A549 (cell line): ENCODE measurements at regions not wholly inside any gene's neighbourhood (a gene's known extent, or its start where the extent isn't known, plus 50 kb on each side); places are given as distances from the start of the nearest gene placed in this dataset.
"Not testable (repeated sequence)": the region's sequence is repeated elsewhere in the genome, so short reads cannot be mapped to it uniquely, and the experiment has no call there.

Experiments used
- ATAC-seq, 2 experiments: fragments of 200-7000 bp in 1 of 2; fragments of >200 bp in 1 of 2; cut with Nextera tagmentation in 1 of 2; cut with Tn5 transposase in 1 of 2; 3 replicates each; pipeline versions ENCODE4 v1.8.0 to v1.9.1; 2018 to 2020; ENCODE audit warnings: mild to moderate bottlenecking in 1 of 2, moderate library complexity in 1 of 2
- CTCF ChIA-PET: fragments of 300-600 bp; sonication (Branson Sonifier 250); formaldehyde crosslinking; extraction: SDS; loops from one replicate; lab custom pipeline; 2021; ENCODE audit warnings: antibody characterized with exemption, inconsistent platforms; lab: Yijun Ruan, JAX
- POLR2A ChIA-PET: fragments of 350-600 bp; formaldehyde crosslinking; extraction: SDS; loops from one replicate; lab custom pipeline; 2021; ENCODE audit warnings: antibody characterized with exemption, inconsistent platforms; lab: Yijun Ruan, JAX
- DNase-seq, 2 experiments: peaks; one replicate each; pipeline versions ENCODE4 v3.0.0 to v3.0.0-alpha.2; 2011 to 2016; ENCODE audit warnings: low read depth in 1 of 2, low spot score in 1 of 2
- FAIRE-seq: peaks from 2 replicates; lab custom pipeline; 2011; peaks lifted over from hg19 to GRCh38; lab: Jason Lieb, UNC
- H3K27ac ChIP-seq, 2 experiments: fragments of >200 bp; sonication (Bioruptor Twin); formaldehyde crosslinking; 3 replicates each; pipeline ENCODE4 v1.5.1; 2016 to 2017
- H3K4me1 ChIP-seq: fragments of >200 bp; sonication (Bioruptor Twin); formaldehyde crosslinking; 3 replicates; pipeline ENCODE4 v1.6.1; 2016
- H3K4me2 ChIP-seq: fragments of >200 bp; sonication (Bioruptor Twin); formaldehyde crosslinking; 3 replicates; pipeline ENCODE4 v1.6.1; 2016
- H3K4me3 ChIP-seq: fragments of >200 bp; sonication (Bioruptor Twin); formaldehyde crosslinking; 3 replicates; pipeline ENCODE4 v1.5.1; 2016
- H3K9me3 ChIP-seq: fragments of >200 bp; sonication (Bioruptor Twin); formaldehyde crosslinking; 3 replicates; pipeline ENCODE4 v1.6.1; 2016
- CEBPB ChIP-seq, 2 experiments: fragments of >200 bp in 1 of 2; sonication (Bioruptor Twin) in 1 of 2; formaldehyde crosslinking in 1 of 2; IDR thresholded peaks; 2 replicates each; pipeline ENCODE4 v1.6.1; 2012 to 2016
- CHD2 ChIP-seq: fragments of 150-350 bp; IDR thresholded peaks from 2 replicates; pipeline ENCODE4 v1.6.1; 2014; ENCODE audit warnings: low read length; ENCODE audit not compliant: partially characterized antibody
- CHD4 ChIP-seq: fragments of 200-600 bp; sonication (generic); IDR thresholded peaks from 2 replicates; pipeline ENCODE4 v1.6.1; 2016; ENCODE audit warnings: antibody characterized with exemption, mild to moderate bottlenecking, borderline replicate concordance
- EHF ChIP-seq: fragments of 250-450 bp; sonication (Bioruptor Pico); IDR thresholded peaks from 2 replicates; pipeline ENCODE4 v1.5.0; 2020; ENCODE audit warnings: mild to moderate bottlenecking
- ELK1 ChIP-seq: fragments of 150-350 bp; IDR thresholded peaks from 2 replicates; pipeline ENCODE4 v1.6.1; 2014; ENCODE audit warnings: low read depth, mild to moderate bottlenecking, low read length
- GATA3 ChIP-seq: IDR thresholded peaks from 2 replicates; pipeline ENCODE4 v1.6.1; 2012; ENCODE audit warnings: borderline replicate concordance
- HDAC2 ChIP-seq: fragments of 200-600 bp; sonication (generic); IDR thresholded peaks from 2 replicates; pipeline ENCODE4 v1.6.1; 2016
- HEYL ChIP-seq: fragments of 250-450 bp; sonication (Bioruptor Pico); IDR thresholded peaks from 2 replicates; pipeline ENCODE4 v1.8.0; 2021; ENCODE audit warnings: mild to moderate bottlenecking, moderate library complexity
- HOXB5 ChIP-seq: fragments of 250-450 bp; sonication (Bioruptor Pico); IDR thresholded peaks from 2 replicates; pipeline ENCODE4 v1.5.0; 2020; ENCODE audit warnings: mild to moderate bottlenecking, moderate library complexity
- KDM5A ChIP-seq: fragments of 200-600 bp; sonication (generic); IDR thresholded peaks from 2 replicates; pipeline ENCODE4 v1.6.1; 2016; ENCODE audit warnings: antibody characterized with exemption, mild to moderate bottlenecking
- NFE2L2 ChIP-seq: fragments of 150-350 bp; conservative IDR thresholded peaks from 2 replicates; pipeline ENCODE4 v1.6.1; 2014; ENCODE audit warnings: low read length
- NR3C1 ChIP-seq: fragments of >200 bp; sonication (Bioruptor Twin); formaldehyde crosslinking; IDR thresholded peaks from 3 replicates; pipeline ENCODE4 v1.6.1; 2017
- POLR2A ChIP-seq: IDR thresholded peaks from 2 replicates; pipeline ENCODE4 v1.6.1; 2012; ENCODE audit warnings: mild to moderate bottlenecking, low read length
- RCOR1 ChIP-seq: fragments of 150-350 bp; IDR thresholded peaks from 2 replicates; pipeline ENCODE4 v1.6.1; 2014; ENCODE audit warnings: antibody characterized with exemption, low read length, low read depth
- TP53 ChIP-seq: fragments of 250-450 bp; sonication (Bioruptor Pico); IDR thresholded peaks from 2 replicates; pipeline ENCODE4 v1.5.0; 2021; ENCODE audit warnings: mild to moderate bottlenecking, moderate library complexity
- ZC3H11A ChIP-seq: fragments of 450-650 bp; IDR thresholded peaks from 2 replicates; pipeline ENCODE4 v1.6.1; 2014; ENCODE audit warnings: antibody characterized with exemption, mild to moderate bottlenecking
- ZFP36 ChIP-seq: fragments of 450-650 bp; IDR thresholded peaks from 2 replicates; pipeline ENCODE4 v1.6.1; 2014; ENCODE audit warnings: borderline replicate concordance; ENCODE audit not compliant: partially characterized antibody
- ZSCAN20 ChIP-seq: fragments of 250-450 bp; sonication (Bioruptor Pico); IDR thresholded peaks from 2 replicates; pipeline ENCODE4 v1.8.0; 2022; ENCODE audit warnings: mild to moderate bottlenecking, moderate library complexity
- WGBS: methylation state at CpG from one replicate; pipeline ENCODE4 v1.1.6; 2017; ENCODE audit errors: missing lambda C conversion rate; 5-methylcytosine and 5-hydroxymethylcytosine counted together
- TF ChIP-seq, protein P1 (sequence below): fragments of >200 bp; sonication (Bioruptor Twin); formaldehyde crosslinking; IDR thresholded peaks from 3 replicates; pipeline ENCODE4 v1.5.1; 2016
- TF ChIP-seq, protein P2 (sequence below): fragments of >200 bp; sonication (Bioruptor Twin); formaldehyde crosslinking; IDR thresholded peaks from 2 replicates; pipeline ENCODE4 v1.6.1; 2016
- TF ChIP-seq, protein P3 (sequence below): fragments of 450-650 bp; IDR thresholded peaks from 2 replicates; pipeline ENCODE4 v1.6.1; 2014; ENCODE audit warnings: antibody characterized with exemption
- TF ChIP-seq, protein P4 (sequence below): IDR thresholded peaks from 2 replicates; pipeline ENCODE4 v1.6.1; 2012; ENCODE audit warnings: low read depth, borderline replicate concordance

DNA sequence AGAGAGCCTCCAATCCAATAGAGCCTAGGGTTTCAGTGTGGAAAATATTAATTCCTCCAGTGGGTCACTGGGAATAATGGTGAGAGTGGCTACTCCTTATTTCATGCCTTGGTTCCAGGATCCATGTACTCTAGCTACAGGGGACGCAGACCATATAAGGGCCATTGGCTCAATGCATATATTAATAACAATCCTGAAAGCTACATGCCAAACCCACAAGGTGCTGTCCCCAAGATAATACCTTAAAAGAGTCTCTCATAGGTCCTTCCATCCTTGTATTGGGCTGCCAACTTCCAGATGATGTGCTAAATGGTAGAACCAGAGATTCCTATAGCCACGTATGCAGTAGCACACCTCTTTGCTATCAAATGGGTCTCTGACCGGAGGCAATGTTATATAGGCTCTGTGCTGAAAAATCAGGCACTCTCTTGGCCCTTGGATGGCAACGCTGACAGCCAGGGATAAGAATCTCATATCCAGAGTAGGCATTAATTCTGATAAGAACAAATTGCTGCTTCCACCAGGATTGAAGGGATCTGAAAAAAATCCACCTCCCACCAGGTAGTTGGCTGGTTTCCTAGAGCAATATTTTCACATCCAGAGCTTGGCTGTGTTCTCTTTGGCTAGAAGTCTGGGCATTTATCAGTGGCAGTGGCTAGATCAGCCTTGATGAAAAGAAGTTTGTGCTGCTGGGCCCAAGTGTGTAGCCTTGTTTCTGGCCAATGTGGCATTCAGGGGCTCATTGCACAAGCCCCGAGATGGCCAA is 218.1 kb upstream of the MGAT5 start:
- TF ChIP-seq POLR2A: no peak
- no peak for TF ChIP-seq HDAC2
- TF ChIP-seq, protein P1, sequence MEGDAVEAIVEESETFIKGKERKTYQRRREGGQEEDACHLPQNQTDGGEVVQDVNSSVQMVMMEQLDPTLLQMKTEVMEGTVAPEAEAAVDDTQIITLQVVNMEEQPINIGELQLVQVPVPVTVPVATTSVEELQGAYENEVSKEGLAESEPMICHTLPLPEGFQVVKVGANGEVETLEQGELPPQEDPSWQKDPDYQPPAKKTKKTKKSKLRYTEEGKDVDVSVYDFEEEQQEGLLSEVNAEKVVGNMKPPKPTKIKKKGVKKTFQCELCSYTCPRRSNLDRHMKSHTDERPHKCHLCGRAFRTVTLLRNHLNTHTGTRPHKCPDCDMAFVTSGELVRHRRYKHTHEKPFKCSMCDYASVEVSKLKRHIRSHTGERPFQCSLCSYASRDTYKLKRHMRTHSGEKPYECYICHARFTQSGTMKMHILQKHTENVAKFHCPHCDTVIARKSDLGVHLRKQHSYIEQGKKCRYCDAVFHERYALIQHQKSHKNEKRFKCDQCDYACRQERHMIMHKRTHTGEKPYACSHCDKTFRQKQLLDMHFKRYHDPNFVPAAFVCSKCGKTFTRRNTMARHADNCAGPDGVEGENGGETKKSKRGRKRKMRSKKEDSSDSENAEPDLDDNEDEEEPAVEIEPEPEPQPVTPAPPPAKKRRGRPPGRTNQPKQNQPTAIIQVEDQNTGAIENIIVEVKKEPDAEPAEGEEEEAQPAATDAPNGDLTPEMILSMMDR: no peak
- TF ChIP-seq EHF (CRISPR knock-in tag): no peak
- no peak for TF ChIP-seq HOXB5
- TF ChIP-seq, protein P2, sequence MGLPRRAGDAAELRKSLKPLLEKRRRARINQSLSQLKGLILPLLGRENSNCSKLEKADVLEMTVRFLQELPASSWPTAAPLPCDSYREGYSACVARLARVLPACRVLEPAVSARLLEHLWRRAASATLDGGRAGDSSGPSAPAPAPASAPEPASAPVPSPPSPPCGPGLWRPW: no peak
- TF ChIP-seq NFE2L2: no peak
- no peak for TF ChIP-seq CEBPB (IDR thresholded peaks at IDR 0.05)
- no peak for TF ChIP-seq HEYL (CRISPR knock-in tag)
- no peak for TF ChIP-seq ELK1
- TF ChIP-seq CHD2: no peak
- no peak for TF ChIP-seq RCOR1
- TF ChIP-seq NR3C1: no peak
- TF ChIP-seq ZSCAN20: no peak
- FAIRE-seq (no peak), ATAC-seq (no peak), DNase-seq (no peak)
- ChIA-PET CTCF (no interaction called here), POLR2A (no interaction called here)
- H3K27ac ChIP-seq: no peak overlapping the region
- H3K9me3 ChIP-seq: no peaks in the 10 kb centered on the region
- H3K4me3 ChIP-seq: no peak overlapping the region
- no peak overlapping the region for H3K4me2 ChIP-seq
- 16% methylated on average over 5 of the region's 5 CpGs for WGBS
- H3K4me1 ChIP-seq: no peaks in the 10 kb centered on the region

DNA sequence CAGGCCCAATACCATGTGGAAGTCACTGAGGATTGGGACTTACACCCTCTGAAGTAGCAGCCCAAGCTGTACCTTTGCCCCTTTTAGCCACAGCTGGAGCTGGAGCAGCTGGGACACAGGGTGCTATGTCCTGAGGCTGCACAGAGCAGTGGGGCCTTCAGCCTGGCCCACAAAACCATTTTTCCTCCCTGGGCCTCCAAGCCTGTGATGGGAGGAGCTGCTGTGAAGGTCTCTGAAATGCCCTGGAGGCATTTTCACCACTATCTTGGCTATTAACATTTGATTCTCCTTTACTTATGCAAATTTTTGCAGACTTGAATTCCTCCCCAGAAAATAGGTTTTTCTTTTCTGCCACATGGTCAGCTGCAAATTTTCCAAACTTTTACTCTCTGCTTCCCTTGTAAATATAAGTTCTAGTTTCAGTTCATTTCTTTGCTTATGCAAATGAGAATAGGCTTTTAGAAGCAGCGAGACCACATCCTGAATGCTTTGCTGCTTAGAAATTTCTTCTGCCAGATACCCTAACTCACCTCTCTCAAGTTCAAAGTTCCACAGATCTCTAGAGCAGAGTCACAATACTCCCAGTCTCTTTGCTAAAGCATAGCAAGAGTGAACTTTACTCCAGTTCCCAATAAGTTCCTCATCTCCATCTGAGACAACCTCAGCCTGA is 213.8 kb upstream of the MGAT5 start:
- ATAC-seq: no peak
- no peak for FAIRE-seq
- no peak for DNase-seq
- H3K27ac ChIP-seq: no peak overlapping the region
- TF ChIP-seq GATA3 (no peak), RCOR1 (no peak), ZFP36 (no peak), TP53 (no peak), KDM5A (no peak), CHD4 (no peak), ZC3H11A (no peak)
- TF ChIP-seq, protein P3, sequence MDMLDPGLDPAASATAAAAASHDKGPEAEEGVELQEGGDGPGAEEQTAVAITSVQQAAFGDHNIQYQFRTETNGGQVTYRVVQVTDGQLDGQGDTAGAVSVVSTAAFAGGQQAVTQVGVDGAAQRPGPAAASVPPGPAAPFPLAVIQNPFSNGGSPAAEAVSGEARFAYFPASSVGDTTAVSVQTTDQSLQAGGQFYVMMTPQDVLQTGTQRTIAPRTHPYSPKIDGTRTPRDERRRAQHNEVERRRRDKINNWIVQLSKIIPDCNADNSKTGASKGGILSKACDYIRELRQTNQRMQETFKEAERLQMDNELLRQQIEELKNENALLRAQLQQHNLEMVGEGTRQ: no peak
- TF ChIP-seq, protein P4, sequence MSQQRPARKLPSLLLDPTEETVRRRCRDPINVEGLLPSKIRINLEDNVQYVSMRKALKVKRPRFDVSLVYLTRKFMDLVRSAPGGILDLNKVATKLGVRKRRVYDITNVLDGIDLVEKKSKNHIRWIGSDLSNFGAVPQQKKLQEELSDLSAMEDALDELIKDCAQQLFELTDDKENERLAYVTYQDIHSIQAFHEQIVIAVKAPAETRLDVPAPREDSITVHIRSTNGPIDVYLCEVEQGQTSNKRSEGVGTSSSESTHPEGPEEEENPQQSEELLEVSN: no peak
- no peak overlapping the region for H3K4me2 ChIP-seq
- WGBS: 28% methylated on average over 1 of the region's 1 CpG
- H3K4me3 ChIP-seq: no peak overlapping the region
- 0 out of 3 replicates have a peak, but pooled peaks cover 3% of the 10 kb centered on the region for H3K9me3 ChIP-seq
- CTCF ChIA-PET: no interaction called here
- no peaks in the 10 kb centered on the region for H3K4me1 ChIP-seq
- POLR2A ChIA-PET: no interaction called here

DNA sequence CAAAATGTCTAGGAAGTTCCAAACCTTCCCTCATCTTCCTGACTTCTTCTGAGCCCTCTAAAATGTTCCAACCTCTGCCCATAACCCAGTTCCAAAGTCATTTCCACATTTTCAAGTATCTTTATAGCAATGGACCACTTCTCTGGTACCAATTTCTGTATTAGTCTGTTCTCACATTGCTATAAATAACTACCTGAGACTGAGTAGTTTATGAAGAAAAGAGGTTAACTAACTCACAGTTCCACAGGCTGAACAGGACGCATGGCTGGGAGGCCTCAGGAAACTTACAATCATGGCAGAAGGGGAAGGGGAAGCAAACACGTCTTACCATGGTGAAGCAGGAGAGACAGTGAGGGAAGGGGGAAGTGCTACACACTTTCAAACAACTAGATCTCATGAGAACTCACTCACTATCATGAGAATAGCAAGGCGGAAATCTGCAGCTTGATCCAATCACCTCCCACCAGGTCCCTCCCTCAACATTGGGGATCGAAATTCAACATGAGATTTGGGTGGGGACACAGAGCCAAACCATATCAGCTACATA is 213.2 kb upstream of the MGAT5 start:
- WGBS: 7% methylated on average over 4 of the region's 4 CpGs

More for the DNA sequence above, 213.2 kb upstream of the MGAT5 start:
- FAIRE-seq, CTCF ChIA-PET, H3K9me3 ChIP-seq, DNase-seq, ATAC-seq, H3K4me2 ChIP-seq, H3K4me1 ChIP-seq, H3K4me3 ChIP-seq, POLR2A ChIA-PET, H3K27ac ChIP-seq: not testable (repeated sequence)
